ENCODE measurements at regions not wholly inside any gene's neighbourhood (a gene's known extent, or its start where the extent isn't known, plus 50 kb on each side); places are given as distances from the start of the nearest gene placed in this dataset.

DNA sequence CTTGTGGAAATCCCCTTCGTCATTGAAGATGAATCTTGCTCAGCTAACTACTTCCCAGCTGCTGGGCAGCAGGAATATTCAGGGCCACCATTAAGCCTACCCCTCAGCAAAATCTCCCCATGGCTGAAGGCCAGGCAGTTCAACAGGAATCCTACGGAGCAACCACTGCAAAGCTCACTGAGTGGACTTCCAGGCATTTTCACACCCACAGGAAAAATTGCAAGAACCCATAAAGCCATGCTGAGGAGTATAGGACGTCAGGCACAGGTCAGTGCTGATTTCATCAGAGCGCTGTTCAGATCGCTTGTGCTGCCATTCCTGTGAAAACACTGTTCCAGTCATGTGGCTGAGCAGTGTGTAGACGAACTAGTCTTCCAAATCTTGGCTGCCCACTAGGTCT, 134.8 kb upstream of the TACR1 start:
- Mint-ChIP-seq H3K27me3 (ENCODE audit: unreplicated experiment) (no peaks in the 10 kb centered on the region), H3K27ac (ENCODE audit: unreplicated experiment) (no peak overlapping the region), H3K36me3 (ENCODE audit: insufficient read depth, unreplicated experiment) (no peaks in the 10 kb centered on the region), H3K9me3 (ENCODE audit: low read depth, unreplicated experiment) (no peaks in the 10 kb centered on the region), H3K4me3 (ENCODE audit: low read depth, unreplicated experiment) (no peak overlapping the region), H3K4me1 (ENCODE audit: low read depth, unreplicated experiment) (no peaks in the 10 kb centered on the region)
- TF ChIP-seq, protein P1, sequence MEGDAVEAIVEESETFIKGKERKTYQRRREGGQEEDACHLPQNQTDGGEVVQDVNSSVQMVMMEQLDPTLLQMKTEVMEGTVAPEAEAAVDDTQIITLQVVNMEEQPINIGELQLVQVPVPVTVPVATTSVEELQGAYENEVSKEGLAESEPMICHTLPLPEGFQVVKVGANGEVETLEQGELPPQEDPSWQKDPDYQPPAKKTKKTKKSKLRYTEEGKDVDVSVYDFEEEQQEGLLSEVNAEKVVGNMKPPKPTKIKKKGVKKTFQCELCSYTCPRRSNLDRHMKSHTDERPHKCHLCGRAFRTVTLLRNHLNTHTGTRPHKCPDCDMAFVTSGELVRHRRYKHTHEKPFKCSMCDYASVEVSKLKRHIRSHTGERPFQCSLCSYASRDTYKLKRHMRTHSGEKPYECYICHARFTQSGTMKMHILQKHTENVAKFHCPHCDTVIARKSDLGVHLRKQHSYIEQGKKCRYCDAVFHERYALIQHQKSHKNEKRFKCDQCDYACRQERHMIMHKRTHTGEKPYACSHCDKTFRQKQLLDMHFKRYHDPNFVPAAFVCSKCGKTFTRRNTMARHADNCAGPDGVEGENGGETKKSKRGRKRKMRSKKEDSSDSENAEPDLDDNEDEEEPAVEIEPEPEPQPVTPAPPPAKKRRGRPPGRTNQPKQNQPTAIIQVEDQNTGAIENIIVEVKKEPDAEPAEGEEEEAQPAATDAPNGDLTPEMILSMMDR (IDR thresholded peaks at IDR 0.05; ENCODE audit: unreplicated experiment): no peak
- intact Hi-C loops (cut with micrococcal nuclease; ENCODE audit: unreplicated experiment): no loop called here
- no TSS peak for BruUV-seq (replicated peaks)
- no peak for DNase-seq
- CTCF ChIA-PET: no interaction called here

- TF ChIP-seq, protein P1 (IDR thresholded peaks at IDR 0.05; ENCODE audit: unreplicated experiment): no peak
- Mint-ChIP-seq H3K9me3 (ENCODE audit: low read depth, unreplicated experiment) (no peaks in the 10 kb centered on the region), H3K27me3 (ENCODE audit: unreplicated experiment) (no peaks in the 10 kb centered on the region), H3K27ac (ENCODE audit: unreplicated experiment) (no peak overlapping the region), H3K36me3 (ENCODE audit: insufficient read depth, unreplicated experiment) (no peaks in the 10 kb centered on the region), H3K4me1 (ENCODE audit: low read depth, unreplicated experiment) (no peaks in the 10 kb centered on the region), H3K4me3 (ENCODE audit: low read depth, unreplicated experiment) (no peak overlapping the region)
- no TSS peak for BruUV-seq (replicated peaks)
- DNase-seq: no peak
- CTCF ChIA-PET: no interaction called here
- intact Hi-C loops (cut with micrococcal nuclease; ENCODE audit: unreplicated experiment): no loop called here
Measured at GRCh38 chr2:75333646-75334045, 134.3 kb upstream of the TACR1 start.

- no peak overlapping the region for H3K4me3 Mint-ChIP-seq (ENCODE audit: low read depth, unreplicated experiment)
- TF ChIP-seq, protein P1 (IDR thresholded peaks at IDR 0.05; ENCODE audit: unreplicated experiment): no peak
- peak overlapping the region; percentile 66 for H3K27ac Mint-ChIP-seq (ENCODE audit: unreplicated experiment)
- intact Hi-C loops (cut with micrococcal nuclease; ENCODE audit: unreplicated experiment): no loop called here
- H3K36me3 Mint-ChIP-seq (ENCODE audit: insufficient read depth, unreplicated experiment): no peaks in the 10 kb centered on the region
- H3K4me1 Mint-ChIP-seq (ENCODE audit: low read depth, unreplicated experiment): no peaks in the 10 kb centered on the region
- BruUV-seq (replicated peaks): no TSS peak
- no peaks in the 10 kb centered on the region for H3K27me3 Mint-ChIP-seq (ENCODE audit: unreplicated experiment)
- CTCF ChIA-PET: no interaction called here
- no peaks in the 10 kb centered on the region for H3K9me3 Mint-ChIP-seq (ENCODE audit: low read depth, unreplicated experiment)
- DNase-seq: peak; percentile 31
Measured at GRCh38 chr2:75328156-75328555, 128.8 kb upstream of the TACR1 start.

DNA sequence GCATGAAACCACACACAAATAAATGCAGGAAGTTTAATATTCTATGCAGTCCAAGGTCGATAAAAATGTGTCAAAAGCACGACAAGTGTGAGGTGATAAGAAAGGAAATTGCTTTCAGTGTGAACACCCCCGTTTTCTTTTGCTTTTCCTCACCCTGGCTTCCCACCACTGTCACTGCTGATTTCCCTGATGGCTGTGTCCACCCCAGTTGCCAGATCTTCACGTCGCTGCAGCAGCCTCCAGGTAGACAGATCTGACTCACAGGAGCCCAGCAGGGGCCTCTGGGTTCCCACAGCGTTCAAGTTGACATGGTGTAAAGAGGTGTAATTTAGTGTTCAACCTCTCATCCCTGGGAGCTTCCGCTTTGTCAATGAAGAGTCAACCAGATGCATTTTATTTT, 128.0 kb upstream of the TACR1 start:
- no TSS peak for BruUV-seq (replicated peaks)
- Mint-ChIP-seq H3K27ac (ENCODE audit: unreplicated experiment) (no peak overlapping the region), H3K9me3 (ENCODE audit: low read depth, unreplicated experiment) (no peaks in the 10 kb centered on the region), H3K36me3 (ENCODE audit: insufficient read depth, unreplicated experiment) (no peaks in the 10 kb centered on the region), H3K4me3 (ENCODE audit: low read depth, unreplicated experiment) (no peak overlapping the region), H3K4me1 (ENCODE audit: low read depth, unreplicated experiment) (no peaks in the 10 kb centered on the region), H3K27me3 (ENCODE audit: unreplicated experiment) (no peaks in the 10 kb centered on the region)
- TF ChIP-seq, protein P1 (IDR thresholded peaks at IDR 0.05; ENCODE audit: unreplicated experiment): no peak
- intact Hi-C loops (cut with micrococcal nuclease; ENCODE audit: unreplicated experiment): no loop called here
- DNase-seq: no peak
- CTCF ChIA-PET: no interaction called here

DNA sequence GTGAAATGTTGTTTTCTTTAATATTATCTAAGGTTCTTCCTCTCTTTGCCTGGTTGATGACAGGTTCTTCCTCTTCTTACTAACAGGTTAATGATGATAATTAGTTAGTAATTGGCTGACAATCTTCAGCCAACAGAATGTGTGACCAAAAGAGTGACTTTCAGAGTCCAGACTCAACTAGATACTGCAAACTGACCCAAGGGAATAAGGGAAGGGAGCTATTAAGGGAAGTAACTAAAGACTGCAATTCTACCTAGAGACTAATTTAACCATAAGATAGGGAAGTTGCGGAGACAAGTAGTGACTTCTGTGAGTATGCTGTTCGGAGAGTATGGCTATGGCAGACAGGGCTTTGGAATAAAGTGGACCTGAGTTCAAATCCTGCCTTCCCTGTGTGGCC, 127.3 kb upstream of the TACR1 start:
- no peak for DNase-seq
- Mint-ChIP-seq H3K27ac (ENCODE audit: unreplicated experiment) (no peak overlapping the region), H3K4me3 (ENCODE audit: low read depth, unreplicated experiment) (no peak overlapping the region), H3K4me1 (ENCODE audit: low read depth, unreplicated experiment) (no peaks in the 10 kb centered on the region), H3K9me3 (ENCODE audit: low read depth, unreplicated experiment) (no peaks in the 10 kb centered on the region), H3K36me3 (ENCODE audit: insufficient read depth, unreplicated experiment) (no peaks in the 10 kb centered on the region), H3K27me3 (ENCODE audit: unreplicated experiment) (no peaks in the 10 kb centered on the region)
- no TSS peak for BruUV-seq (replicated peaks)
- TF ChIP-seq, protein P1 (IDR thresholded peaks at IDR 0.05; ENCODE audit: unreplicated experiment): no peak
- CTCF ChIA-PET: no interaction called here
- intact Hi-C loops (cut with micrococcal nuclease; ENCODE audit: unreplicated experiment): no loop called here

All from Calu3 (cell line).